ELF-1 (cell line): ENCODE measurements at regions not wholly inside any gene's neighbourhood (a gene's known extent, or its start where the extent isn't known, plus 50 kb on each side); places are given as distances from the start of the nearest gene placed in this dataset.
A peak's percentile ranks its signal among the peaks of the same experiment; 100 is the strongest.

Experiments
- DNase-seq: peaks from one replicate; pipeline ENCODE4 v3.0.0-alpha.2; 2016; ENCODE audit warnings: low read depth, low spot score

DNA sequence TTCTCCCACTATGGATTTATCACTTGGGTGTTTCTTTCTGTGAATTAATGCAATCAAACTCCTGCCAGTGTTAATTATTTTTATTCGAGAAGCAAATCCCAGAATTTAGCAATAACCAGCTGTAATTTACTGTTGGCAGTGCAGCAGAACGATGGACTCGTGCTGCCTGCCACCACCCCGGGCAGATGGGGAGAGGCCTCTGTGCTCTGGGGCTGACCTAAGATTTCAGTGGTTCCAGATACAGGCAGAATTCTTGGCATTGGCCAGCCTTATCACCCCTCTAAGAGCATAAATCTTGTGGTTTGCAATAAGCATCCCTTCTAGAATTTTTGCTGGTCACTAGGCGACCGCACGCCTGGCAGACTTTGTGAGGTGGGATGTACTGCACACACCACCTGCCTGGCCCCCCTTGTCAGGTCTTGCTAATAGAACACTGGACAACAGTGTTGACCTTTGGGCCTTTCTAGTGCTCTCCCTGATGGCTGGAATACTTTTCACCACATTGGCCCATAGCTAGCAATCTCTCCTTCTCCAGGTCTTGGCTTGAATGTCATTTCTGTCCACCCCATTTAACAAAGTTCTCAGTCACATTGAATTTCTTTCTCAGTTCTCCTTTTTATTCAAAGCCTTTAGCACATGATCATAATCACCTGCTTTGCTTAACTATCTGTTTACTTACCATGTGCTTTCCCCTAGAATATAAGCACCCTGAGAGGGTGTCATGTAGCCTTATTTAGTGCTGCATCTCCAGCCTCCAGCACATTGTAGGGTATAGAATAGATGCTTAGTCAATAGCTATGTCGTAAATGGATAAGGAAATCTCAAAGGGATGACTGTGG lies 122.1 kb upstream of the DYNLRB2 start:
- no peak for DNase-seq

DNA sequence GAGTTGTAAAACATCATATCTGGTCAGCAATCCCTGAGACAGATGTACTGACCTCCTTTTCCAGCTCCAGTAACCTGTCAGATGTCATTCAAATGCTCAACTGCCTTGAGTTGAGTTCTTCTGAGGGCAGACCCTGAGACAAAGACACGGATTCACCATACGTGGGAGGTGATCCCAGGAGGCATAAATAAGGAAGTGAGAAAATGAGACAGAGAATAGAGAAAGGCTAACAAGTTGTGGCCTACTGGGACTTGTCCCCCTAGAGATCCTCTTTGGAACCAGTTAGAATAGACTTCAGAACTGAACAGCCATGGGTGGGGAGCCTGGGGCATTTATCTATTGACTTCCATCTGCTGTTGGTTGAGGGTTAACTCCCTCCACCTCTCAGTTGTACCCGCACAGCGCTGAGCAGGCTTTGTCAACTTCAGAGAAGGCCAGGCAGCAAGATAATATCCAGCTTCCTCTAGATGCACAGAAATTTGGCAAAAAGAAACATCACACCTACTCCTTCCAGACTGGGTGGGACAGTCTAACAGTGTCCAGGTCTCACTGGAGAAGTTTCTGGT lies 123.0 kb upstream of the DYNLRB2 start:
- DNase-seq, result no peak

- no peak for DNase-seq
These were observed 132.8 kb upstream of the DYNLRB2 start for GRCh38 chr16:80408014-80408413.

DNA sequence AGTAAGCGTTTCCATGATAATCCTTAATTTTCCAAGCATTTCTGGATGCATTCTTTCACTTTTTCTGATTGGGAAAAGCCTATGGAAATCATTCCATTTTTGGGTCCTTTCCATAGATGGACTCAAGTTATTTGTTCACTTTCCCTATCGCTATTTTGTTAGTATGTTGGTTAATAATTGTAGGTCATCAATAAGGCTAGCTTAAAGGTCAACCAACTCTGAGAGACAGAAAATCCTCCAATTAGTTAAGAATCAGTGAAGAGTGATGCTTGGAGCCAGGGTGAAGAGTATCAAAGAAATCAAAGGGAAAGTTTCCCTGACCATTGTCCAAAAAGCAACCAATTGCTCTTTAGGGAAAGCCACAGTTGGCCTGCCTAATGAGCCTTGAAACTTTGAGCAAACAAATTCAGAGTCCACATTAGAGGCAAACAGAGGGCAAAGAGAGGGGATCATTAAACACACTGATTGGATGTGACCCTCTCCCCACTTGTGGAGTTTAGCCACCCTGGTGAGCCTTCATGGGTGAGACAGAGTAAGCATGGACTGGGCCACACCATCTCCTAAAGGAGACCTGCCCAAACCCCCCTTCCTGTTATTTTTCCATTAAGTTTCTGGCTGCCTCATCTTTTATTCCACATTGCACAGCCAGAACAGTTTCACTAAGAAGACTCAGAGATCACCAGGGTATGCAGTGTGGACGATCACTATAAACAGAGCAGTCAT lies 133.4 kb upstream of the DYNLRB2 start:
- no peak for DNase-seq

DNA sequence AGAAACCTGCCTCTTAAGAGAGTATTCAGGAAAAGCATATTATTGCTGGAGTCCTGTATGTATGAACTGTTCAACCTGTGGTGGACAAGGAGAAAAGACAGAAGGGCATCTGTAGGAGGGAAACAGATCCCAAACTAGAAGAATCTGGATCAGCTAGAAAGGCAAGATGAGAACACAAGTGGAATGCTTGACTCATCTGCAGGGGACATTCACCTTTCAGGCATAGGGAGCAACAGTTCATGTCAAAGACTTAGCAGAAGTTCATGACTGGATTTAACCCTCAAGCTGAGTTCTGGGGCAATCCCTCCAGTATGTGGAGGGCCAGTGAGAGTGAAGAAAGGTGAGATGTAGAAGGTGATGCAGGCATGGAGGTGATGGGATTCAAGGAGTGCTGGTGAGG lies 135.9 kb upstream of the DYNLRB2 start:
- no peak for DNase-seq

GRCh38 chr16:80403894-80404293 lies 136.9 kb upstream of the DYNLRB2 start:
- no peak for DNase-seq

GRCh38 chr16:80390871-80391489 lies 149.8 kb upstream of the DYNLRB2 start:
- DNase-seq, result no peak

- no peak for DNase-seq
These were observed 150.7 kb upstream of the DYNLRB2 start for GRCh38 chr16:80390046-80390445.

DNA sequence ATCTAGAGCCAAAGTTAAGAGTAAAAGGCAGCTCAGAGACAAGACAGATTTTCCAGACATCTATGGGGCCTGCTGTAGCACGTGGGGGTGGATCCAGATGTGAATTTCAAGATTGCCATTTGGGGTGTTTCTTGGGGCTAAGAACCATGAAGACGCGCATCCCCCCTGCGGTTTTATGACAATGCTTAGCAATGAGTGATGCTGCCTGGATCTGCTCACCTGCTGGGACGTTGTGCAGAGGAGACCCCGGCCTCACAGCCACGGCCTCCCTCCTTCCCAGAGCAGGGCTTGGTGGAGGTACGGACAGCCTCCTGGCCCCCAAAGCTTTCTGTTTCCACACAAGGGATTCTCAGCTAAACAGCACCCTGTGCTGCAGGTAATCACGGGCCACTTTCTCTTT lies 151.5 kb upstream of the DYNLRB2 start:
- peak; percentile 15 for DNase-seq

DNA sequence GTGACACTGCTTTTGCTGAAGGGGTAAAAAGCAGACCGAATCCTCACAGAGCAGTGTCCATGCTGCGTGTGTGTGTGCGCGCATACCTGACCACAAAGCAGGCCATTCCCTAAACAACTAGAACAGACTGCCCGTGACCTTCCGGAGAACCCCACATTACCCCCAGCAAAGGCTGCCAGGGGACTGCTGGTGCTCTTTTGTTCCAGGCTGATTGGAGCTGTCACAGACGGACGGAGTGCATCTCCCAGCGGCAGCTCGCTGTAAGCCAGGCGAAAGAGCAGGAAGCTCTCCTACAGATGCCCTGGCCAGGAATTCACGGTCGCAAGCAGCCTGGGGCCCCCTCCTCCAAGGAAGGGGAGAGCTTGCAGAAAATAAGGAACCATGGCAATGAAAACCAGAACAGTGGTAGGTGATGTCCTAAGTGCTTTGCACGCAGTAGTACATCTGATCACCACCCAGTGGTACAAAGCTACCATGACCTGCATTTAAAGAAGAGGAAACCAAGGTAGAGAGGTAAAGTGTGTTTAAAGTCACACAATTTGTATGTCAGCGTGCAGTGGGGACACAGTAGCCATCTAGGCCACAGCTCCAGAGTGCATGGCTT lies 153.4 kb upstream of the DYNLRB2 start:
- peak; percentile 20 for DNase-seq

DNA sequence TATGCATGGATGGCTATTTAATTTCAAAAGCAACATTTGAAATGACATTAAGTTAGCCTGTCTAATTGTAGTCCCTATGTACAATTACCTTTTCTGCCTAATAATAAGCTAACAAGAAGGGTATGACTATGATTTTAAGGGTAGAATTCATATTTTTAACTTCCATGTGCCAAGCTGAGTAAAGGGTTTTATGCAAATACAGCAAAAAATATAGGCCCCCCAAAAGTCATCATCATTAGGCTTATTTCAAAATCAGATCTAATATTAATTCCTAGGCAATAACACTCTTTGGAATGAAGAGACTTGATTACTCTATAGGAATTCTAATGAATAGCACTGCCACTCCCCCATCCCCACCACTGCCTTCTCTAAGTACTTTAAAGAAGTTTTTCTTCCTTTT lies 155.9 kb upstream of the DYNLRB2 start:
- DNase-seq, result no peak

DNA sequence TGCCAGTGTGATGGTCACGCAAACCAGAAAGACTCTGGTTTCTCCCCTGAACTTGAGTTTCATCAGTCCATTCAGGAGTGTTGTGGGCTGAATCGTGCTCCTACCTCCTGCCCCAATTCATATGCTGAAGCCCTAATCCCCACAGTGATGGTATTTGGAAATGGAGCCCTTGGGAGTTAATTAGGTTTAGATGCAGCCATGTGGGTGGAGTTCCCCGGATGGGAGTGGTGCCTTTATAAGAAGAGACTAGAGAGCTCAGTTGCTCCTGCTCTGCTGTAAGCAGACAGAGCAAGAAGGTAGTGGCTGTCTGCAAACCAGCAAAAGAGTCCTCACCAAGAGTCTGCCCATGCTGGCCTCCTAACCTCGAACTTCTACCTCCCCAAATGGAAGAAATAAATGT lies 160.3 kb upstream of the DYNLRB2 start:
- no peak for DNase-seq

DNA sequence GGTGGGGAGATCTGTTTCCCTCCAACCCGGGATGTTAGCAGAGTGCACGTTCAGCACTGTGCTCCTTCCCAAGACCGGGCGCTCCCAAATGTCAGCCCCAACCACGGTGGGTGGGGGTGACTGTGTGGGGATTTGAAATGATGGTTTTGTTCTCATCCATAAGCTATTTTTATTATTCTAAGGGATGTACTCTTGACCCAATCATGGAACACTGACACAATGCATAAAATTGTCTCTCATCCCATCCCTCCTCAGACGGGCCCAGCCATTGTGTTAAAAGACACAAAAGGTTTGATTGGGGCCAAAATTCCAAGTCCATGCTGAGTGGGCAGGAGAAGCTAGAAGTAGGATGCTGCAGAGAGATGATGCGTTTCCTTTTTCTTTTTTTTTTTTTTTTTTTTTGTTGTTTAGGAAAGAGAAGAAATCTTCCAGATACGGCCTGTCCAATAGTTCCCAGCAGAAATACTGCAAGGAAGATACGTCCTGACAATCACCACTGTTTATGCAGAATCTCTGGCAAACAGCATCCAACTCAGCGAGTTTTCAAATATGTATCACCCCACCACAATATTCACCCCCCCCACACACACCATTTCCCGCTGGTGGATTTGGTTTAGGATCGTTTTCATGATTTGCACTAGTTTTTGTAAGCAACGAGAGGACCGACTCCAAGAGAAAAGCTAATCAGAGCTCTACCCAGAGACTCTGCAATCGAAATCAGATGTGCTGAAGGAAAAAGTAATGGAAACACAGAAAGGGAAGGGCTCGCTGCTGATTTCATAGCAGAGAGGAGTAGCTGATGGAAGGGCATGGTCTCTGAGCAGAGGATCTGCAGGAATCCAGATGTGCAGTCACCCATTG lies 163.5 kb upstream of the DYNLRB2 start:
- DNase-seq, result no peak

GRCh38 chr16:80375973-80376372 lies 164.8 kb upstream of the DYNLRB2 start:
- DNase-seq, result no peak

DNA sequence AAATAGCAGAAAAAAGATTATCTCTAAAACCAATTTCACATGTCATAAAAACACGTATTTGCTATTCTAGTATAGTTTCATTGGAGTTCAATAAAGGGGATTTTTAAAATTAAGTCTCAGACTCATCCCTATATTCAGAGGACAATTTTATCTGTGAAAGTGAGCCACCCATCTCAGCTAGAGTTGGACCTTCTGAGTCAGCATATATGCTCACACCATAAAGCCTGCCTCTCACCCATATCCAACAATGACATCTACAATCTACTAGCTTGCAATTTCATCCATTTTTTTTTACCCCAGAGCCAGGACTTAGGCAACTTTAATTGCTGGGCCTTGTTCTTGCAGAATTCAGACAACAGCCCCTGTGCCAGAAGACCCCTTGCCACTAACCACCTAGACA lies 165.3 kb upstream of the DYNLRB2 start:
- no peak for DNase-seq

GRCh38 chr16:80372341-80372740 lies 168.5 kb upstream of the DYNLRB2 start:
- peak; percentile 27 for DNase-seq

GRCh38 chr16:80369138-80369958 lies 171.4 kb upstream of the DYNLRB2 start:
- peak; percentile 81 for DNase-seq

DNA sequence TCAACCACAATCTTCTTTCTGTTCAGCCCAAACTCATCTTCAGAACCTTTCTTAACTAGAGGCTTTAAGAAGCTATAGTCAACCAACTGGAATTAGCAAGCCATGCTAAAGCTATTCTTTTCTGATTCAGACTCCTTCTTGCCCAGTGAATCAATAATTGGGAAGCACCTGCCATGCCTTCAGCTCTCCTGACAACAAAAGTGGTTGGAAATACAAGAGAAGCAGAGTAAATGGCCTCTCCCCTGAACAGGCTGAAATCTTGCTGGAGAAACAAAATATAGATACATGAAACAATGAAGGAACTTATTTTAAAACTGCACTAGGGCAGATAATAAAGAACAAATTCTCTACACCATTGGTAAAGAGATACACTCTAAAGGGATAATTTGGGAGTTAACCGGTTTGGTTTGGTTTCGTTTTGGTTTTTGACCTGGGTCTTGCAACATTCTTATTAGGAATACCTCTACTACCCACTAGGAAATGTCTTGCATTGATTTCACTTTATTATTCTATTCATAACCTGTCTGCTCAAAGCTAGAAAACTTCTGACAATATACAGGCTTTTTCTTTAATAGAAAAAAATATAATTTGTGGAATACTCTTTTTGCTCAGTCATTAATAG lies 173.6 kb upstream of the DYNLRB2 start:
- no peak for DNase-seq

DNA sequence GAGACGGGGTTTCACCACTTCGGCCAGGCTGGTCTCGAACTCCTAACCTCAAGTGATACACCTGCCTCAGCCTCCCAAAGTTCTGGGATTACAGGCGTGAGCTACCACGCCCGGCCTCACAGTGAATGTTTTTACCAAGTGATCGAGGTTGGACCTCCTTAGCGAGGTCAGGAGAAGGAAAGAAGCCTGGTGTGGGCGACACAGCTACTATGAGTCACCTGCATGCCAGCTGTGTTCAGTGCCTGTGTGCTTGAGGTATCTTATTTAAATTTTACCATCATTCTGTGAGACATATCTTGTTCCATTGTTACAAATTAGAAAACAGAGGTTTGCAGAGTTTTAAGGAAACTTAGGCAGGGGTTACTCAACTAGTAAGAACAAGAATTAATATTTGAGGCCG lies 174.8 kb upstream of the DYNLRB2 start:
- no peak for DNase-seq

- no peak for DNase-seq
These were observed 178.0 kb upstream of the DYNLRB2 start for GRCh38 chr16:80362816-80363215.
